NCI-H2081 (cell line): ENCODE measurements at regions not wholly inside any gene's neighbourhood (a gene's known extent, or its start where the extent isn't known, plus 50 kb on each side); places are given as distances from the start of the nearest gene placed in this dataset.
"Not testable (repeated sequence)": the region's sequence is repeated elsewhere in the genome, so short reads cannot be mapped to it uniquely, and the experiment has no call there.

Experiments
- DNase-seq, 2 experiments: peaks; one replicate each; lab custom pipeline; 2025; lab: John Stamatoyannopoulos, UW

DNA sequence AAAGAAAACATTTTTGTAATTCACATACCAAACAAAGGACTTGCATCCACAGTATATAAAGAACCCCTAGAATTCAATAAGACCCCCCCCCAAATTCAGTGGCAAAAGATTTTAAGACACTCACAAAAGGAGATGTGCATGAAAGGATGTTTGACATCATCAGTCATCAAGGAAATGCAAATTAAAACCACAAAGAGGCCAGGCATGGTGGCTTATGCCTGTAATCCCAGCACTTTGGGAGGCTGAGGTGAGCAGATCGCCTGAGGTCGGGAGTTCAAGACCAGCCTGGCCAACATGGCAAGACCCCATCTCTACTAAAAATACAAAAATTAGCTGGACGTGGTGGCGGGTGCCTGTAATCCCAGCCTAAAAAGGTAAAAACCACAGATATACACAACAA, 61.3 kb downstream of the AIPL1 start:
- not testable (repeated sequence) for DNase-seq

DNA sequence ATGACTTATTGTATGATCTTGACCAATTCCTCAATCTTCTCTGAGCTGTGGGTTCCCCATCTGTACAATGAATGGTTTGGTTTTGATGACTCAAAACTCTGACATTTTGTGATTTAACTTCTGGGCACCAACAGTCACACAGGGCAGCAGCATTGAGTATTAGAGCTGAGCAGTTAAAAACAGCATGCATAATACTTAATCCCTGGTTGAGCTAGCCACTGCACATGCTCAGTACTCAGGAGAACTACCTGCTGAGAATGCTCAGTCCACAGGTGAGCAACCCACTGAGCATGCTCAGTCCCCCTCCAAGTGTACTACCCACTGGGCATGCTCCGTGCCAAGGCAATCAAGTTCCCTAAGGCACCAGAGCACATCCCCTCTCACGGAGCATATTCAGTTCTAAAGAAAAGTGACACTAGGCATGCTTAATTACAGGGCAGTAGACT, 68.7 kb downstream of the AIPL1 start:
- DNase-seq, result no peak

DNA sequence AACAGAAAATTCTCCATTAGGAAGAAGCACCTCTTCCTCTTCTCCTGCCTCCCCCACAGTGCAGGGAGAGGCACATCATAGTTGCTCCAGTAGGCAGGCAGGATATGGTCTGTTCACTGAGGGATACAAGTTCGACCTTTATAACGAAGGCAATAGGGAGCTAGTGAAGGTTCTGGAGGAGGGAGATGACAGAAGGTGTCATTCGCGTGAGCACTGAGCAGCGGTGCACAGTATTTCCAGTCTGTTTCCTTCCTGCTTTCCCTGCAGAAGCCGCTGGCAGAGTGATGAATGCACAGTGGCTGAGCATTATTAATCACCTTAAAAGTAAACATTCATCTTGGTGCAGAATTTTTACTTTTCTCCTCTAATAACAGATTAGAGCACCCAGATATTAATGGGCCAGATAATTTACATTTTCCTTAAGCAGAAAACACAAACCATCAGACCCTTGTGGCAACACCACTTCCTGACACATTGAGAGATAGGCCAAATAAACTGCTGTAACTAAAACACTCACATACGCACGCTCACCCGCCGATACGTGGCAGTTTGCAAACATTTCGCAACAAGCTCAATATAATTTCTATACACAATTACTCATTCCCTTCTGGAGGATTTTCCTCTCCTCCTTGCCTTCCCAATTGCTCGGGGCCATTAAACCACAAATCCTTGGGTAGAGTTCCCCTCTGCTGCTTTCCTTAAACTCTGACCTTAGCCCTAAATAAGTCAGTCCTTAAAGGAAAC, 69.5 kb downstream of the AIPL1 start:
- no peak for DNase-seq

DNA sequence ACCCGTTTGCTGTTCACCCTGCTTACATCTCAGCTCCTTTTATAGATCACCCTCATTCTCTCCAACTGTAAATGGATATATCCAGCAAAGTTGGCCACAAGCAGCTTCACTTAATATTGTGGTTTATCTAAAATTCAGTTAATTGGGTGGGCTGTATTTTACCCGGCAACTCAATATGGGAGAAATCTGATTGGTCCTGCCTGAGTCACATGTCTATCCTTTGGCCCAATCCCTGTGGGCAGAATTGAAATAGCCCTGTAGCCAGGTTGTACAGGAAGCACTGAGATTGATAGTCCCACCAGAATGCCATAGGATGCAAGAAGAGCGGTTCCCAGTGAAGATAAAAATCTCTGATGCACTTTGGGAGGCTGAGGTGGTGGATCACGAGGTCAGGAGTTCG, 73.2 kb downstream of the AIPL1 start:
- DNase-seq, result no peak

DNA sequence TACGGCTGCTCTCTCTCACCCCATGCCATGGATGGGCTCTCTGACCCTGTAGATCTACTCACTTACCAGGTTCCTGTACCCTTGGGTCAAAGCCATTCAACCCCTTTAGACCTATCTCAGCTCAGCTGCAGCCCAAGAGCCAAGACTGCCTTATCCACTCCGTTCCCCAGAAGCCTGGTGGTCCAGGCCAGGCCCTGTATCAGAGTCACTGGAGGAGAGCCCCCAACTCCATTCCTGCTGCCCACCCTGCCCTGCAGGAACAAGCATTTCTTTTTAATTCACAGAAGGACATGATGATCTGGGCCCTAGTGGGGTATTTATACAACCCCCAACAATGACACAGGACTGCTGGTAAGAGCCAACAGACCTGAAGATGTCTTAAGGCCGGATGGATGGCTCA, 76.8 kb downstream of the AIPL1 start:
- DNase-seq, result no peak

DNA sequence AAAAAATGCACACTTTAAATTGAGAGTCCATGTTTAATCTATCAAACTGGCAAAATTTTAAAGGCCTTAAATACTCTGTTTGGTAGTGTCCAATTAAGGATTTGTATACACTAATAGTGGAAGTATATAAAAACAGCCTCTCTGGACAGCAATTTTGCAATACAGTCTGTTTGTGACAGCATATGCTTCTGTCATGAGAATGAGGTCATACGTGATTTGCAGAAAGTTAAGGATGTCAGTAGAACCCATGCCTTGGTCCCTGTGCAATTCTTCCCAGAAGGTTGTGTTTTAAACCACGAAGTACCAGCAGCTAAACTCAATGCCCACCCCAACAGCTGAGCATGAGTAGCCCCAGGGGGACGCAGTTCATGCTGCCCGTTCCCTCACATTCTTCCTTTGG, 78.4 kb downstream of the AIPL1 start:
- no peak for DNase-seq

DNA sequence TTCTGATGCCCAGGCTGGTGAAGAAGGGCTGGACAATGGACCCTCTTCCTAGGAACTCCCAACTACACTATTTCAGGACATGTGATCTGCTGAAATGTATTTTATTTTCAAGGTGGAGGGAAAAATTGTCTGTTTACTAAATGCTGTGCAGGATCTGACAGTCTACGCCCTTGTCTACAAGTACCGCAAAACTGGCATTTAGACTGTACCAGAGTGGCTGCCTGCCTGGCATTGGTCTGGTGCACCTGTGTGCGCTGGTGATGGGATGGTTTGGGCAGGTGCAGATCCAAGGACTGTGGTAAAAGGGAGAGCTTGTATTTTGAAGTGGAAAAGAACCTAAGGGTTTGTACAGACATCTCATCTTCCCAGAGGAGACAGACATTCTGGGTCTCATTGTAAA, 79.7 kb downstream of the AIPL1 start:
- no peak for DNase-seq

DNA sequence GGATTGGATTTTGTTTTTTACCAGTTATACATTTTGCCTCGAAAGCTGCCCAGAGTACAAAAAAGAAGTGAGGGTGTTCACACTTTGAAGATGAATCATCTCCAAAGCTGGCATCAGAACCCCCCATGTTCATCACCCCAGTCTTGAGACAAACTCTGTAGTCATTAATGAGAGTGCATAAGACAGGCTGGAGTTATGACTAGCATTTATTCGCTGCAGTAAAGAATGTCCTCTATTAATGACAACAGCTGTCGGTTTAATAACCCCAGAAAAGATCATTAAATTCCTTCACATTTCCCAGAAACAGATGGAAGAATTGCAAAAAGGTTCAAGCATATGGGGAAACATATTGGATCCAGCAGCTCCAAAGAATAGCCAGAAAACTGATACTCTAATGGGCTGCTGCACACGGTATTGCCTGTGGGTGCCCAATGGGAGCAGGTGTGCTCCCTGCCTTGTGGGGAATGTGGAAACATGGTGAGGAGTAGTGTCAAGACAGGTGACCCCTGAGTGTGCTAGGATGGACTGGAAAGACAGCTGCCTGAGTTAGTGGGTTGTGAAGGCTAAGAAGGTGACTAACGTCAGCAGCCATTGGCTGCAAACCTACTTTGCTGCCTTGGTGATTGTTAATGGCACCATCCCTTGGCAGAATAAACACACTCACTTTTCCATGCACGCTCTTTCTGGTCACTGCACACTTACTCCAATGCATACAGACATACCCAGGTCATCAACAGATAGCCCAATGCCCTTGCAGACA, 81.9 kb downstream of the AIPL1 start:
- no peak for DNase-seq

DNA sequence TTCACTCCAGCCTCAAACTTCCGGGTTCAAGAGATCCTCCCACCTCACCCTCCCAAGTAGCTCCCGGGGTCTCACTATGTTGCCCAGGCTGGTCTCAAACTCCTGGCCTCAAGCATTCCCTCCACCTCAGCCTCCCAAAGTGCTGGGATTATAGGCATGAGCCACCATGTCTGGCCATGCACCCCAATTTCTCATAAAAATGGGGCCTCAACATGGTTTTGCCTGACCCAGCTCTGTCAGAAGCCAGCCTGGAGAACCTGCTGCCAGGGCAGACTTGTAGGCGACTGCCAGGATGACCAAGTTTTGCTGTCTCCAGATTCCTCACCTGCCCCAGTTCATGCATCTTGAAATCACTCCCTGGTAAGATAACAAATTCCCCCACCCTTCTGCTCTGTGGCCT, 82.9 kb downstream of the AIPL1 start:
- no peak for DNase-seq

DNA sequence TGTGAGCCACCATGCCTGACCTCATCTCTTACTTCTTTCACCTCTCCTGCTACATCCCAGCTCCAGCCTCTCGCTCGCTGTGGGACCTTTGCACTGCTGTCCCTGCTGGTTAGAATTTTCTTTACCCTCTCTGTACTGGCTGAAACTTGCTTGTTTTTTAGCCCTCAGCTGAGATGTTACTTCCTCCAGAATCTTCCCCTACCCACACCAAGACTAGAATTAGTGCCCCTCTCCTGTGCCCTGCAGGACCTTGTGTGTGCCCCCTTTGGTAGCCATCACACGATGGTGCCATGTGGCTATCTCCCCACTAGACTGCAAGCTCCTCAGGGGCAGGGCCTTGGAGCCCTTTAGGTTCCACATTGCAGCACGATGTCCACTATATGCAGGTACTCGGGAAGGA, 84.1 kb downstream of the AIPL1 start:
- DNase-seq, result no peak

DNA sequence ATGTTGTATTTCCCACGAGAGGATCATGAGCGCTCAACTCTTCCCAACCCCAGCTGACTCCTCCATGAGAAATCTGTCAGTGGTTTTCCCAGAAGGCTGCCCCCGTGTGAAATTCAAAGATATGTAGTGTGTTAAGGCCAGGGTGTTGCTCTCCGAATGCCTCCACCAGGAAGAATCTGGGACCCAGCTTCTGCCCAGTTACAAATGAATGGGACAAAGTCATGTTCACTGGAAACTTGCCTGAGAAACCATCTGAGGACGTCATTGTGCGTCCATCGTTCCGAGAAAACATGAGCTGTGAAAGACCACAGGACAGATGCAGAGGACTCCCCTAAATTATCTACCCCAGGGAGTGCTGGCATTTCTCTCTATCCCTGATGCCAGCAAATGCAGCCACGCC, 86.0 kb downstream of the AIPL1 start:
- DNase-seq, result no peak

DNA sequence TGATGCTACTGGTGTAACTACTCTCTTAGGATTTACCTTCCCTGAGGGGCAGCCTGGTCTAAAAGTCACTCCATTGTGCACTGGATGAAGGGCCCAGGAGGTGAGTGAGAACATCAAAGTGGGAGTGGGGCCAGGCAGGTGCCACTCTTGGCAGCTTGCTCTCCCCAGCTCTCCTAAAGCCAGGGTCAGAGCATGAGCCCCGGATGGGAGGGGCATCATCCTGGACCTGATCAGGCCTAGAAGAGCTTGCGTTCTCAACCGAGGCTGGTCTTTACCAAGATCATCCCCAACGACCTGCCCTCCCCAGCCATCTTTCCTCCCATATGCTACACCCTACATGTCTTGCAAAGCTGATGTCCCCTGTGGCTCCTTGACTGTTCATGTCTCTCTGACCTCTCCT, 87.1 kb downstream of the AIPL1 start:
- DNase-seq, result no peak

DNA sequence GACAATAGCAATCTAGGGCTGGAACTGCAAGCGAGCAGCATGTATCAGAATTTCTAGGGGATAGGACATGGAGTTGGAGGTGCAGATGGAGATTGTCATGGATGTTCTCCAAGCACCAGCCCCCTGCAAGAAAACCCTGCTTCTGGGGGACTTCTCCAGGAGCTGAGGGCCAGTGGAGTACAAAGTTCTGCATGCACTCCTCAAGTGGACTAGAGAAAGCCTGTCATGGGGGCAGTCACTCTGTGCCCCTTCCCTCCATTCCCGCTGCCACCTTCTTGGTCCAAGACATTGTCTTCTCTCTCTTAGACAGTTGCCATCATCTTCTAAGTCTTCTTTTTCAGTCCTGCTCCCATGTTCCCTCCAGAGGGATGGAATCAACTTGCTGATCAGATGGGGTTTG, 87.9 kb downstream of the AIPL1 start:
- no peak for DNase-seq

DNA sequence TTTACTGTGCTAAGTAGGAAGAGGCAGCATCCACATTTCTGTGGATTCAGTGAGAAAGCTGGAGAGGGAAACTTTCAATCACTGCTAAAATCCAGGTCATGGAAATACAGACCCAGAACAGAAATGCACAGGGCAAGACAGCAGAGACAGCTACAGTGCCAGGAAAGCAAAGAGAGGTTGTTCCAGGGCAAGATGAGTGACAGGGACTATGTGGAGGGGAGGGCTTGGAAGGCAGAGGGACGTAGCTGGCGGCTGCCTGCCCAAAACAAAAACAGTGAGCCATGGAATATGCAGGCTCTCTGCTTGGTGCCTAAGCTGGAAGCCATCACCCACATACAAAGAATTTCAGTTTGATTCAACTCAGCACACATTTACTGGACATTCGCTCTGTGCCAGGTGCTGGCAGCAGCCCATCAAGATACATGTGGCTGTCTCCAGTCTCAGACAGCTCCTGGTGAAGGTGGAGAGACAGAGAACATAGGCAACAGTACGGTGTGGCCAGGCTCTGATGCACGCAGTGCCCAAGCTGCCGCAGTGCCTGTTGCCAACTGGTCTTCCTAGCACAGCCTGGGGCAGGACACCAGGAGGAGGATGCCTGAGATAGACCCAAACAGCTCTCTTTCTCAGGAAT, 88.7 kb downstream of the AIPL1 start:
- DNase-seq, result no peak

DNA sequence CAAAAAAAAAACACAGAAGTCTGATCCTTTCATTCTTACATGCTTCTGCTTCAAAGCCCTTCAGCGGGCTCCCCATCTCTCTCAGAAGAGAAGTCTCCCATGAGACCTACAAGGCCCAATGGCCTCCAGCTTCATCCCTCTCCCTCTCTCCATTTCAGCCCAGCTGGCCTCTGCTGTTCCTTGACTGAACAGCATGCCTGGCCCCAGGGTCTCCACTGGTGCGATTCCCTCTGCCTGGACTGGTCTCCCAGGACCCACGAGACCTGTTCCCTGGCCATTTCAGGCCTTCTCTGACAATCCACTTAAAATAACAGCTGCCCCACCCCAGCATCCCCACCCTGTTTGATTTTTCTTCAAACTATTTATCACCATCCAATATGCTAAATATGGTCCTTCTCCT, 91.2 kb downstream of the AIPL1 start:
- no peak for DNase-seq

DNA sequence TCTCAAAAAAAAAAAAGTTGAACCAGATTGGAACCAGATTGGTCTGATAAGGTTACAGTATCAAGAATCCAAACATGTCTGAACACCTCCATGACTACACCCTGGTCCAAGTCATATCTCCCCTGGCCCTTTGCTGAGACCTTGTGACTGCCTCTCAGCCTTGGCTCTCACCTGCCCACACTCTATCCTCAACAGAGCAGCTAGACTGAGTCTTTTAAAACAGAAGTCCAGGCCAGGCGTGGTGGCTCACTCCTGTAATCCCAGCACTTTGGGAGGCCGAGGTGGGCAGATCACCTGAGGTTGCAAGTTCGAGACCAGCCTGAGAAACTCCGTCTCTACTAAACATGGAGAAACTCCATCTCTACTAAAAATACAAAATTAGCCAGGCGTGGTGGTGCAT, 91.7 kb downstream of the AIPL1 start:
- DNase-seq, result no peak

DNA sequence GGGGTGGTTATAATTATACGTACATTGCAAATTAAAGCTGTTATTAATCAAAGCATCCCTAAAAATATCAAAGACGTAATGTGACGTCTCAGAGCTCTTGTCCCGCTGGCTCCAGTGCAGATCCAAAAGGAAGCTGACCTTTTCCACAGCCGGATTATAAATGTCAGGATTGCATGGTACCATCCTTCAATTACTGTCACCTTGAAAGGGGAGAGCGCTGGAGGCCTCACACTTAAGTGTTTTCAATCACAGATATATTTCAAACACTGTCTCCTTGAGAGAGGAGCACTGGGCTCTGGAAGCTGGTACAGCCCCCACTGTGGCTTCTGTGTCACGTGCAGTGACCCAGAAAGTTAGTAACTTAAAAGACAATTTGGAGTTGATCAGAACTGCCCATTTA, 94.2 kb downstream of the AIPL1 start:
- no peak for DNase-seq

DNA sequence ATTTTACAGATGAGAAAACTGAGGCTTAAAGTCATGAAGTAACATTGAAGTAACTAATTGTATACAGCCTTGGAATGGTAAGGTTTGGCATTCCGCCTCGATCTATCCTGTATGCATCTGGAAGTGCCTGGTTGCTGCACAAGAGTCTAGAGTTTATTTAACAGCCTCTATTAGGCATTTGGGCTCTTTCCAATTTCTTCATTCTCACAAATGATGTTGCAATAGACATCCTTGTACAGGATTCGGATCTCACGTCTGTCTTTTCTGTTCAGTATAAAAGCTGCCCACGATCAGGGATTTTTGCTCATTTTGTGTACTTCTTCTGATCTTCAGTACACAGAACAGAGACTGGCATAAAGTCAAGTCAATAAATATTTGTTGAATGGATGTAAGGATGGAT, 100.5 kb downstream of the AIPL1 start:
- DNase-seq, result no peak

DNA sequence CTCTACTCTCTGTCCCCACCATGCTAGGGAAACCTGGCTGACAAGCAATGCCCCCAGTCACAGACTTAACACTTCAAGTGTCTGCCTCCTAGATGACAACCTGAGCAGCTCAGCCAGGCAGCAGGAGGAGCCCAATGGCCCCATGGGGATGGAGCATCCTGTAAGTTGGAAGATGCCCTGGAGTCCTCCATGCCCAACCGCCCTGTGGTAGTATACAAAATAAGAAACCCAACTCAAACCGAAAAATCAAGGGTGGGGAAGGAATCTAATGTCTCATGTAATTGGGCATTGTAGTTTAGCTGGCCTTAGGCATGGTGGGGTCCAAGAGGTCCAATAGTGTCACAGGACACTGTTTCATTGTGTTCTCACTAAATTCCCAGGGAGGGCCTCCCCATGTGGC, 104.0 kb downstream of the AIPL1 start:
- no peak for DNase-seq

DNA sequence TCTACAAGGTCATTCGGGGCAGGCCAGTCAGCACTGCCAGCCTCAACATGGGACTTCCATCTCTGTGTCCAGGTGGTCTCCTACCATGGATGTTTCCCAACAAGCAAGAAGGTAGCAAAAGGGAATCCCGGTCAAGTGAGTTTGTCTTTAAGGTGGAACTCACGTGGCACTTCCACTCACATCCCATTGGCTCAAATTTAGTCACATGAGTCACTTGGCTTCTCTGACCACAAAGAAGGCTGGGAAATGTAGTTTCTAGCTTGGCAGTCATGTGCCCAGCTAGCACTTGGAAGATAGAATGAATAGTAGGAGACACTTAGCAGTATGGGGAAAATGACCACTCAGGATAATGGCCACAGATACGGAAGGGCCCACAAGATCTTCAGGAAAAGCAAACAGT, 106.6 kb downstream of the AIPL1 start:
- no peak for DNase-seq

DNA sequence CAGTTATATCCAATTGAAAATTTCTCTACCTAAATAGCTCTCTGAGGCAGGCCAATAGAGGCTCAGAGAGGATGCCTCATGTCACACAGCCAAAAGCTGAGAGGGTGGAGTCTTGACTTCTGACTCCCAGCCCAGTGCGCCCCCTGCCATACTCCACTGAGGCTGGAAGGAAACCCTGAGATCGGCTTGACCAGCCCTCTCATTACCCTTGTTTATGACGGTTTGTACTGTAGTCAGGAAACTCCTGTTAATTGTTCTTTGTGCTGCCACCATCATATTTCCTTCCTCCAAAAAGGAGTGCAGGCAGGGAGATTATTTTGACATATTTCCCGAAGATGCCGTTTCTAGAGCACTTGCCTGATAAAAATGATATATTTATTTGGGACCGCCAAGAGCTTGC, 107.9 kb downstream of the AIPL1 start:
- no peak for DNase-seq

DNA sequence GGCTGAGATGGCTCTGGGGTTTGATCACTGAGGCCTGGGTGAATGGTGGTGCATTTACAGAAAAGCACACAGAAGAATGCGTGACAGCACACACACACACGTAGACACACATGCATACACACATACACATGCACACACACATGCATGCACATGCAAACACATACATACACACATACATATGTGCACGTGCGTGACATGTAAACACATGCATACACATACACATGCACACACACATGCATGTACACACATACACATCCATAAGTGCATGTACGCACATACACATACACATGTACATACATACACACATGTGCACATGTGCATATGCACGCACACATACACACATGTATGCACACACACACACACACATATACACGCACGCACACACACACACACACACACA, 108.4 kb downstream of the AIPL1 start:
- DNase-seq, result no peak

DNA sequence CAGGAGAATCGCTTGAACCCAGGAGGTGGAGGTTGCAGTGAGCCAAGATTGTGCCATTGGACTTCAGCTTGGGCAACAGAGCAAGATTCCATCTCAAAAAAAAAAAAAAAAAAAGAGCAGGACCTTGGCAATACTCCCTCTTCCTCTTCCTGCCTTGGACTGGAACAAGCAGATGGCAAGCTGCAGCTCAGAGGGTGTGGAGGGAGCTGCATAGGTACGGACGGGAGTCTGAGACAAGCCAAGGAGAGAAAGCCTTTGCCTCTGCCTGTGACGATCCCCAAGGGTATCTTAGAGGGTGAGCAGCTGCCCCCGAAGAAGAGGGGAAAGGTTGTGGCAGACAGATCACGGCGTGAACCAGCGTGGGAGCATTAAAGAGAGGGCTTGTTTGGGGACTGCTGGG, 109.2 kb downstream of the AIPL1 start:
- no peak for DNase-seq
